ENCODE measurements at regions not wholly inside any gene's neighbourhood (a gene's known extent, or its start where the extent isn't known, plus 50 kb on each side); places are given as distances from the start of the nearest gene placed in this dataset.

DNA sequence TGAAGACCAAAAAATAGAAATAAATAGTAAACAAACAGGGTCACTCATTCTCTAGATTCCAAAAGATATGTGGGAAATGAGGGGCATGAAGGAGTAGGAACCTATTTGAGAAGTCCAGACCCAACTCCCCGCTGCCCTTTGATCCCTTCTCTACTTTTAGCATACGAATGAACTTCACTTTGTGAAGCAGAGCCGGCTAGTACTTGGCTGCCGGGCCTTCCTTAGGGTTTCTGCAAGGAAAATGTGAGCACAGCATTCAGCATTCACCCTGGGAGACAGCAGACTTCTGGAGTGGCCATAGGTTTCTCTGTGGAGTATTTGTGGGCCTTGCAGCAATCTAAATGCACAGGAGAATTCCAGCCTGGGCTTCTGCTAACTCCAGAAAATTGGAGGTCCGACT lies 76.3 kb upstream of the PRKAR2B start (continued):
- no peak for TF ChIP-seq PHF8 (conservative IDR thresholded peaks at IDR 0.05; ENCODE audit: low read depth, low read length)
- TF ChIP-seq JUN (IDR thresholded peaks at IDR 0.05; ENCODE audit: low read depth, low read length) = no peak
- TF ChIP-seq SP1 (IDR thresholded peaks at IDR 0.05; ENCODE audit: low read depth, low read length) = no peak
- no peak for TF ChIP-seq RNF2 (IDR thresholded peaks at IDR 0.05; ENCODE audit: borderline replicate concordance, low read depth, low read length, missing control alignments, poor library complexity, severe bottlenecking)
- TF ChIP-seq SRF (IDR thresholded peaks at IDR 0.05; ENCODE audit: low read depth, low read length) = no peak
- TF ChIP-seq, protein P1, sequence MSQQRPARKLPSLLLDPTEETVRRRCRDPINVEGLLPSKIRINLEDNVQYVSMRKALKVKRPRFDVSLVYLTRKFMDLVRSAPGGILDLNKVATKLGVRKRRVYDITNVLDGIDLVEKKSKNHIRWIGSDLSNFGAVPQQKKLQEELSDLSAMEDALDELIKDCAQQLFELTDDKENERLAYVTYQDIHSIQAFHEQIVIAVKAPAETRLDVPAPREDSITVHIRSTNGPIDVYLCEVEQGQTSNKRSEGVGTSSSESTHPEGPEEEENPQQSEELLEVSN (IDR thresholded peaks at IDR 0.05) = no peak
- no peak for TF ChIP-seq NRF1 (IDR thresholded peaks at IDR 0.05; ENCODE audit: low read depth, low read length)
- TF ChIP-seq TAF7 (optimal IDR thresholded peaks at IDR 0.05; ENCODE audit: borderline replicate concordance, low read depth, low read length) = no peak
